ENCODE measurements at regions not wholly inside any gene's neighbourhood (a gene's known extent, or its start where the extent isn't known, plus 50 kb on each side); places are given as distances from the start of the nearest gene placed in this dataset.

DNA sequence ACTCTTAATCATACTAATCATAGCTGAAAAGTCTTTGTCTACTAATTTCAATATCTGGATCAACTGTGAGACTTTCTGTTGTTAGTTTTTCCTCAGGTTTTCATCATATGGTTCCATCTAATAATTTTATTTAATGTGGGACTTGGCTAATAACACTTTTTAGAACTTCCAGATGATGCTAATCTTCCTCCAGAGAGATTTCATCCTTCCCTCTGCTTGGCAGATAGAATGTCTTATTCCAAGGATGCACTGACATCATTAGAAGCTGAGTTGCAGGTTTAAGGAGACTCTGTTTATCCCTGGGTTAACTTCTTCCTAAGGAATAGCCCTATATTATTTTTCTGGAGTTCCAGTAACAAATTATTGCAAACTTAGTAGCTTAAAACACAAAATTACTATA lies 325.6 kb downstream of the COG6 start:
- no peak for DNase-seq

GRCh38 chr13:39982745-39983144 lies 327.3 kb downstream of the COG6 start:
- no peak for DNase-seq

DNA sequence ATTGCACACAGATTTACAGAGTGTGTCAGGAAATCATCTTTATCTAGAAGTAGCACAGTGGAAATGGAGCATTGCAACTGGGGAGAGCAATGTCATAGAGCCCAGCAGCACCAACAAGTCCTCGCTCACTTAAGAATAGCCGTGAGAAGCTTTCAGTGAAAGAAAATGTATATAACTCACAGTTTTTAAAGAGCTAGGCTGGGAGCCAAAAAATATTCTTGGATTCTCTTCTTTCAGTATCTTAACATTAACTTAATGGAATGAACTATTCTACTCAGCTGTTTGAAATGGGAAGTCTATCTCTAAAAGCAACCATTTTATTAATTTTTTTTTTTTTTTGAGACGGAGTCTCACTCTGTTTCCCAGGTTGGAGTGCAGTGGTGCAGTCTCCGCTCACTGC lies 329.6 kb downstream of the COG6 start:
- no peak for DNase-seq

DNA sequence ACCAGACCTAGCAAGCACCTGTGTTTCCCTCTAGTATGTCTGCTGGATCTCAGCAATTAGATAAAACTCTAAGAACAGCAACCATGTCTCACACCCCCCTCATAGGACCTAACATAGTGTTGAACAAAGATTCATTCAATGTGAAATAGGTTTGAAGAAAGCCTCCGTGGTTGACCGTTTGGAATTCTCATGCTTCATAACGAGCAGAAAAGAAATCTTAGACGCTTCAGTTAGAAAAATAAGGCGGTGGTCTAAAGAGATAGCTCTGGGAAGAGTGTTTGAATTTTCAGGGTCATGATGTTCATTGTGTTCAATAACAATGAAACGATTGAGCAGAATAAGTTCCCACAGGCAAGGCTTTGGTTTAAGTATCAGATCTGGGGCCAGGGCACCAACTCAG lies 332.9 kb downstream of the COG6 start:
- DNase-seq: no peak

GRCh38 chr13:39998166-39998565 lies 342.7 kb downstream of the COG6 start:
- DNase-seq: no peak

- DNase-seq: no peak
Measured at GRCh38 chr13:40002016-40002415, 346.6 kb downstream of the COG6 start.

GRCh38 chr13:40013554-40013953 lies 358.1 kb downstream of the COG6 start:
- DNase-seq: no peak

- DNase-seq: no peak
Measured at GRCh38 chr13:40016953-40017660, 361.6 kb downstream of the COG6 start.

- no peak for DNase-seq
Measured at GRCh38 chr13:40017662-40018262, 362.3 kb downstream of the COG6 start.

DNA sequence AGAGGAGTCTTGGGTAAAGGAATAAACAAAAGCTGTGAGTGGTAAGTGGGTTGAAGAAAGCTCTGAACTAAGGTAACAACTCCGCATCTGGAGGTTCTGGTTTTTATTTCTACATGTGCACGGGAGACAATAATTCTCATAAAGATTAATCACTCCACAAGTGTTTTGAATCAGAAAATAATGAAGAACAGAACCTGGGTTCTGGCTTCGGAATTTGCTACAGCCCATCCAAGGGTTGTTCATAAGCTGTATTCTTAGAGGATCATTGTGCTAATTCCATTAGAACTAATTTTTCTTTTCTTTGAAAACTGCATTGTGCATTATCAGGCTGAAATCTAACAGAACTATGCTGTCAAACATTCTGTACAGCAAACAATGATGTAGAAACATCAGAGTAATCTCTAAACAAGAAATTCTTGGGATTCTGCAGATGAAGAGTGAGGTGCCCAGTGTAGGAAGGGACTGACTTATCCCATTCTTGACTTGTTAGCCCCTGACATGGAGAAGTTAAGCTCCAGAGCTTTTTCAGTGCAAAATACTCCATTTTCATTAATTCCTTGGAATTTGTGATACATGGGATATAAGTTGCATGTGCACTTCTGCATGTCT lies 368.2 kb downstream of the COG6 start:
- DNase-seq: peak; percentile 10

DNA sequence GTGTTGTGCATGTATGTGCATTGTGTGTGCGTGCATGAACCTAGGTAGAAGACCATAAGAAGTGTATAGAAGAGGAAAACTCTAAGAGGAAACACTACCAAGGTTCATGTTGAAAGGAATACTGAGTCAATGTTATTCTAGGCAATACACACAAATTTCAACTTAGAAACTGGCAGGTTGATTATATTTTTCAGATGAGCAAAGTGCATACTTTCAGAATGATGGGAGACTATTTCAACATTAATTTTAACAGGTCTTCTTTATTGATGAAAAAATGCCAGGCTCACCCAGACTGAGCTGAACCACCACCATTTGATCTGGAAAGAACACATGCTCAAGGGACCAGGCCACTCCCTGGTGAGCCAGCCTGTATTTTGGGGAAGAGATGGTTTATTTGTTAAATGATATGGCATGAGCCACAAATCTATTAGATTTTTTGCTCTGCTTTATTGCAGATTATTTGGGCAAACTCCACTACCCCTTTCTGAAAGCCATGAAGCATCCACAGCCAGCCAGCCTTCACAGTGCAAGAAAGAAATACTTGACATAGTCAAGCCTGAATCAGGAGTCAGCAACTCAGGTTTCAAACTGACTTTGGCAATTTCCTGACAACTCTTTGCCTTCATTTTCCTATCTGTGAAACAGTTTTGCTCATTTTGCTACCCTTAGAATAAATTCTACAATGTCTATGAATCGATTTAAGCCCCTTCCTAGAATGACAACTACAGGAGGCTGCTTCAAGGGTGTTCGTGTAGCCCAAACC lies 368.9 kb downstream of the COG6 start:
- DNase-seq: peak; percentile 12

- no peak for DNase-seq
Measured at GRCh38 chr13:40024967-40025714, 369.7 kb downstream of the COG6 start.

DNA sequence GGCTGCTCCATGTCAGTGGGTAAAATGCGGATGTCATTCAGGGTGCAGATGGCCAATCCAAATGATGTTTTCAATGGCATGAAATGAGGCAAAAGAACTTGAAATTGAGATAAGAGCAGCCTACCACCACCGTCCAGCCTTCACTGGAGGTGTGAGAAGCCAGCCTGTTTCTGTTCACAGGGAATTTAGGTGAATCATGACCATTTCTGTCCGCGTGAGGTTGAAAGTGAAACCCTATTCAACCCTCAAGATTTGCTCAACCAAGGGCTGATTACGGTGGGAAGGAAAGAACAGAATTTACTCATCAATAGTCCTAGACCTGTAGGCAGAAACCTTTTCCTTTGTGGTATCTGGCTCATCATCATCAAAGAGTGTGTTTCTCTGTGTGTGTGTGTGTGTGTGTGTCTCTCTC lies 370.7 kb downstream of the COG6 start:
- DNase-seq: no peak

DNA sequence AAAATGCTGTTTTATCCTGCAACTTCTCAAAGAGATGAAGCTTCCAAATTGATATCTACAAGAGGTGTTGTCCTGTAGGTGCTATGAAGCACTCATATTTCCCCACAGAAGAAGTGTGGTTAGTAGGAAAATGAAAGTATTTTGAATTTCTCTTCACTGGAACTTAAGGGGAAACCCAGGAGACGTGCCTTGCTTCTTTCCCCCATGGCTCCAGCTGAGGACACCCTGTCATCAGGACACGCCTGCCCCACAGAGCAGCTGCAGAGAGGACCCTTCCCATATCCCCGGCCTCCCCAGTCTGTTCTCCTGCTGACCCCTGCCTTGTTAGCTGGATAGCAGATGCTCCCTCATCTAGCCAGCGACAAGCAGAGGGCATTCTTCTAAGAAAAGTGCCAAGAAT lies 371.3 kb downstream of the COG6 start:
- no peak for DNase-seq

GRCh38 chr13:40028446-40028845 lies 373.0 kb downstream of the COG6 start:
- peak; percentile 10 for DNase-seq

- peak; percentile 93 for DNase-seq
Measured at GRCh38 chr13:40031031-40031430, 375.6 kb downstream of the COG6 start.

- DNase-seq: no peak
Measured at GRCh38 chr13:40039061-40039460, 383.6 kb downstream of the COG6 start.

- DNase-seq: no peak
Measured at GRCh38 chr13:40042991-40043390, 387.5 kb downstream of the COG6 start.

DNA sequence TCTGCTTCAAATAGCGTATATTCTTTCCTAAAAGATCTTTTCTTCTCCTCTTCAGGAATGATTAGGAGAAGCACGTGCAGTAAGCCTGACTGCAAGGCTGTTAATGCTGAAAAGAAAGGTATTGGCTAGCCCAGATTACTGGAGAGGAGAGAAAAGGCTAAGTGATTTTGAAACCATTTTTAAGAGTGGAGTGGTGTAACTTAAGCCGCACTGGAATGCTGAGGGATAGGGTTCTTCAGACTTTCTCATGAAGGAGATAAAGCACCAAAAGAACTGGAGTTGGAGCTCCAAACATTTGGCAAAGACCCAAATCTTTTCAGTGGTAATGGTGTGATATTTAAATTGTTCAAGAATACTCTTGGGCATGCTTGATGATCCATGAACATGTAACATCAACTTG lies 388.3 kb downstream of the COG6 start:
- DNase-seq: no peak

- DNase-seq: no peak
Measured at GRCh38 chr13:40047322-40047771, 391.9 kb downstream of the COG6 start.

GRCh38 chr13:40048551-40048950 lies 393.1 kb downstream of the COG6 start:
- DNase-seq: no peak

DNA sequence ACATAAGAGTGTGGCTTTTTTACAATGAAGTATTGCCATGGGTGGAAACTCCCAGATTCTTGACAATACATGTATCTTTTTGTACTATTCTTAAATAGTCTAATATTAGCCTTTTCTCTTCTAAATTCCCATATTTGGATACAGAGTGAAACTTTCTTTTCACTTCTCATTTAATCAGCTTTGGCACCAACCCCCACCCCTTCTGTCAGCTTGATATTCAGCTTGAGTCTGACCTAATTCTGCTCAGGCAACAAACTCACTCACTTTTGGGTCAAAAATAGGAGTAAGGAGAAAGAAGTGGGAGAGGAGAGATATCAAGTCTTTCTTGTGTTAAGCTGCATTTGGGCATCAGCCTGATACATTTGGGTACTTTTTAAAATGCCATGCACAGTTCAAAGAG lies 397.5 kb downstream of the COG6 start:
- no peak for DNase-seq

DNA sequence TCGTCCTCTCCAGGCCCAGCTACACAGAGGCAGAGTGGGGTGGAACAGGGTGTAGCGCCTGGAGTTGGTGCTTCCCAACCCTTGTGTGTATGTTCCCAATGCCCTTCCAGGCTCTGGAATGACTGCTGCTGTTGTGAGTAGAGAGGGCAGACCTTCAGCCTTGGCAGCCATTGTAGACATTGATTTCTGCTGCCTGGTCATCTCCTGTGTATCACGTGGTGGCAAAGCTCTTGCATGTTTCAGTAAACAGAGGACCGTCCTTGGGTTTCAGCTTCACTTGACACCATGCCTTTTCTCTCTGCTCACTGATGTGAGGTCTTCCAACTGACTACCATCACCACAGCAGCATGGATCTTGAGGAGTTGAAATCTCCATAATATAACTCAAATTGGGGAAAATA lies 397.9 kb downstream of the COG6 start:
- DNase-seq: no peak

Measured in fibroblast of skin of right biceps (primary cell).